Calu3 (cell line): ENCODE measurements at regions not wholly inside any gene's neighbourhood (a gene's known extent, or its start where the extent isn't known, plus 50 kb on each side); places are given as distances from the start of the nearest gene placed in this dataset.

ENCODE experiments used
- BruUV-seq: library from RNA; stranded (reverse); fragments of 400-500 nt; replicated peaks from 2 replicates; lab custom pipeline; 2021; lab: Mats Ljungman, UMichigan
- CTCF ChIA-PET: fragments of 300-600 bp; sonication (Branson Sonifier 250); formaldehyde crosslinking; loops from one replicate; lab custom pipeline; 2022; ENCODE audit warnings: antibody characterized with exemption; lab: Charles Lee
- DNase-seq: peaks from one replicate; pipeline ENCODE4 v3.0.0; 2022
- H3K27ac Mint-ChIP-seq: one replicate; pipeline ENCODE4 v1.8.0; 2022; ENCODE audit warnings: mixed read lengths; ENCODE audit not compliant: unreplicated experiment
- H3K27me3 Mint-ChIP-seq: one replicate; pipeline ENCODE4 v1.8.0; 2022; ENCODE audit warnings: mixed read lengths; ENCODE audit not compliant: unreplicated experiment
- H3K36me3 Mint-ChIP-seq: one replicate; pipeline ENCODE4 v1.8.0; 2022; ENCODE audit warnings: mild to moderate bottlenecking, moderate library complexity, mixed read lengths; ENCODE audit not compliant: insufficient read depth, unreplicated experiment
- H3K4me1 Mint-ChIP-seq: one replicate; pipeline ENCODE4 v1.8.0; 2022; ENCODE audit warnings: mild to moderate bottlenecking, low read depth, mixed read lengths; ENCODE audit not compliant: unreplicated experiment
- H3K4me3 Mint-ChIP-seq: one replicate; pipeline ENCODE4 v1.8.0; 2022; ENCODE audit warnings: mild to moderate bottlenecking, low read depth, moderate library complexity, mixed read lengths; ENCODE audit not compliant: unreplicated experiment
- H3K9me3 Mint-ChIP-seq: one replicate; pipeline ENCODE4 v1.8.0; 2022; ENCODE audit warnings: low read depth, mixed read lengths; ENCODE audit not compliant: unreplicated experiment
- CTCF ChIP-seq: fragments of 200-600 bp; IDR thresholded peaks from one replicate; pipeline ENCODE4 v1.8.0; 2022; ENCODE audit warnings: antibody characterized with exemption; ENCODE audit not compliant: unreplicated experiment
- intact Hi-C: fragments of 100-400 bp; cut with micrococcal nuclease; formaldehyde crosslinking; loops from one replicate; pipeline ENCODE4 v1.10.0; 2022; ENCODE audit not compliant: unreplicated experiment

- no peak for DNase-seq
- Mint-ChIP-seq H3K9me3 (no peaks in the 10 kb centered on the region), H3K36me3 (no peaks in the 10 kb centered on the region), H3K27ac (no peak overlapping the region), H3K27me3 (peaks cover 65% of the 10 kb centered on the region), H3K4me1 (no peaks in the 10 kb centered on the region), H3K4me3 (no peak overlapping the region)
- no TSS peak for BruUV-seq
- no peak for TF ChIP-seq CTCF
- intact Hi-C loops: no loop called here
- CTCF ChIA-PET: no interaction called here
Measured at GRCh38 chr11:116488836-116489389, 283.9 kb downstream of the BUD13 start.

DNA sequence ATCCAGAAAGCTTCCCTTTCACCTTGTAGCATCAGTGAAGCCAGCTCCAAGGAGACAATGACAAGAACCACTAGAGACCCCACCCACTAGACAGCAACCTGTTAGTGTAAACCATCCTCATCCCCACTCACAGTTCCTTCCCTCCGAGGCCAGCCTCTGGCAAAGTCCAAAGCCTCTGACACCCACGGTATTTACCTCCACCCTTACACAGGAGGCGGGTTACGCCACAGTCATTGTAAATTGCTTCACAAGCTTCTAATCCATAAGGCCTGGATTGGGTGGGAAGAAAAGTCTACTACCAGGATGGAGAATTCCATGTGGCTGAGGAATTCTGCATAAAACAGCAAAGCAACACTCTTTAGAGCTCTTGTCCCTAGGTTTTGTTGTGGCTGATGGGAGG is 287.4 kb downstream of the BUD13 start:
- CTCF ChIA-PET: no interaction called here
- no TSS peak for BruUV-seq
- H3K36me3 Mint-ChIP-seq: no peaks in the 10 kb centered on the region
- H3K27ac Mint-ChIP-seq: no peak overlapping the region
- H3K27me3 Mint-ChIP-seq: peaks cover 86% of the 10 kb centered on the region
- no peak for TF ChIP-seq CTCF
- intact Hi-C loops: no loop called here
- no peak overlapping the region for H3K4me3 Mint-ChIP-seq
- no peaks in the 10 kb centered on the region for H3K4me1 Mint-ChIP-seq
- no peaks in the 10 kb centered on the region for H3K9me3 Mint-ChIP-seq
- no peak for DNase-seq

- Mint-ChIP-seq H3K4me1 (no peaks in the 10 kb centered on the region), H3K36me3 (no peaks in the 10 kb centered on the region), H3K27ac (no peak overlapping the region), H3K4me3 (no peak overlapping the region), H3K9me3 (no peaks in the 10 kb centered on the region), H3K27me3 (peaks cover 69% of the 10 kb centered on the region)
- CTCF ChIA-PET: no interaction called here
- no peak for TF ChIP-seq CTCF
- no TSS peak for BruUV-seq
- intact Hi-C loops: no loop called here
- DNase-seq: no peak
Measured at GRCh38 chr11:116482716-116483115, 290.1 kb downstream of the BUD13 start.

- no peak for DNase-seq
- BruUV-seq: no TSS peak
- Mint-ChIP-seq H3K27me3 (peaks cover 55% of the 10 kb centered on the region), H3K4me3 (no peak overlapping the region), H3K9me3 (no peaks in the 10 kb centered on the region), H3K4me1 (no peaks in the 10 kb centered on the region), H3K36me3 (no peaks in the 10 kb centered on the region), H3K27ac (no peak overlapping the region)
- intact Hi-C loops: no loop called here
- CTCF ChIA-PET: no interaction called here
- TF ChIP-seq CTCF: no peak
Measured at GRCh38 chr11:116481126-116481675, 291.6 kb downstream of the BUD13 start.
